SK-N-SH (cell line): ENCODE measurements at regions not wholly inside any gene's neighbourhood (a gene's known extent, or its start where the extent isn't known, plus 50 kb on each side); places are given as distances from the start of the nearest gene placed in this dataset.

Experiments used
- CTCF ChIA-PET: fragments of 300-600, 350-600 bp; formaldehyde crosslinking; extraction: SDS; loops from one replicate; lab custom pipeline; 2021; lab: Yijun Ruan, JAX
- POLR2A ChIA-PET: fragments of 350-600 bp; sonication (Branson Sonifier 250); formaldehyde crosslinking; extraction: SDS; loops from one replicate; lab custom pipeline; 2020; ENCODE audit warnings: antibody characterized with exemption, inconsistent platforms; lab: Yijun Ruan, JAX
- DNase-seq: peaks from one replicate; pipeline ENCODE4 v3.0.0; 2012
- H2AFZ ChIP-seq: fragments of 200-600 bp; sonication (generic); 2 replicates; pipeline ENCODE4 v1.8.1; 2016; ENCODE audit warnings: antibody characterized with exemption, mild to moderate bottlenecking, low read depth
- H3F3A ChIP-seq: fragments of 200-600 bp; sonication (generic); replicated peaks from 2 replicates; pipeline ENCODE3; 2016; ENCODE audit warnings: antibody characterized with exemption, mild to moderate bottlenecking; ENCODE audit not compliant: insufficient read depth
- H3K27ac ChIP-seq, 2 experiments: fragments of 200-500 bp in 1 of 2; fragments of 200-600 bp in 1 of 2; sonication (Bioruptor generic) in 1 of 2; sonication (generic), shearing (Covaris generic) in 1 of 2; 2 replicates each; pipeline versions ENCODE4 v1.5.1 to v1.6.1; 2014 to 2016; ENCODE audit warnings: low read depth in 2 of 2, inconsistent platforms in 1 of 2, low read length in 1 of 2, mild to moderate bottlenecking in 1 of 2, mixed read lengths in 1 of 2
- H3K27me3 ChIP-seq: fragments of 200-600 bp; sonication (generic), shearing (Covaris generic); 2 replicates; pipeline ENCODE4 v1.6.1; 2016; ENCODE audit warnings: mixed run types; ENCODE audit not compliant: insufficient read depth
- H3K36me3 ChIP-seq, 2 experiments: fragments of 200-500 bp in 1 of 2; fragments of 200-600 bp in 1 of 2; sonication (Bioruptor generic) in 1 of 2; sonication (generic) in 1 of 2; replicated peaks in 1 of 2; 2 replicates each; pipeline versions ENCODE3 to v1.5.1; 2014 to 2016; ENCODE audit warnings: low read length in 1 of 2, mild to moderate bottlenecking in 1 of 2; ENCODE audit not compliant: insufficient read depth in 2 of 2, control insufficient read depth in 1 of 2
- H3K4me1 ChIP-seq, 2 experiments: fragments of 200-500 bp in 1 of 2; fragments of 200-600 bp in 1 of 2; sonication (Bioruptor generic) in 1 of 2; sonication (generic), shearing (Covaris generic) in 1 of 2; 2 replicates each; pipeline versions ENCODE4 v1.5.1 to v1.6.1; 2014 to 2016; ENCODE audit warnings: low read depth in 1 of 2, low read length in 1 of 2, mixed run types in 1 of 2; ENCODE audit not compliant: insufficient read depth in 2 of 2, control insufficient read depth in 1 of 2
- H3K4me2 ChIP-seq: fragments of 200-600 bp; sonication (generic), shearing (Covaris generic); 2 replicates; pipeline ENCODE4 v1.6.1; 2017; ENCODE audit warnings: mixed run types
- H3K4me3 ChIP-seq, 2 experiments: fragments of 200-500 bp in 1 of 2; fragments of 200-600 bp in 1 of 2; sonication (Bioruptor generic) in 1 of 2; sonication (generic), shearing (Covaris generic) in 1 of 2; 2 replicates each; pipeline versions ENCODE4 v1.5.1 to v1.8.1; 2014 to 2016; ENCODE audit warnings: low read depth in 2 of 2, inconsistent platforms in 1 of 2, low read length in 1 of 2, mild to moderate bottlenecking in 1 of 2, mixed read lengths in 1 of 2, moderate library complexity in 1 of 2
- H3K79me2 ChIP-seq: fragments of 200-600 bp; sonication (generic); 2 replicates; pipeline ENCODE4 v1.8.1; 2017; ENCODE audit warnings: mild to moderate bottlenecking; ENCODE audit not compliant: insufficient read depth
- H3K9ac ChIP-seq: fragments of 200-600 bp; sonication (generic); 2 replicates; pipeline ENCODE4 v1.6.1; 2017; ENCODE audit warnings: mixed run types
- H3K9me2 ChIP-seq: fragments of 200-600 bp; sonication (generic); 2 replicates; pipeline ENCODE4 v1.6.1; 2017; ENCODE audit warnings: mixed run types
- H3K9me3 ChIP-seq: fragments of 200-600 bp; sonication (generic); 2 replicates; pipeline ENCODE4 v1.6.1; 2017; ENCODE audit warnings: mixed run types, mild to moderate bottlenecking, moderate library complexity
- H4K20me1 ChIP-seq: fragments of 200-600 bp; sonication (generic); 2 replicates; pipeline ENCODE4 v1.6.1; 2017; ENCODE audit warnings: mild to moderate bottlenecking, mixed run types; ENCODE audit not compliant: insufficient read depth
- FOXM1 ChIP-seq: IDR thresholded peaks from 2 replicates; pipeline ENCODE4 v1.4.0; 2012; ENCODE audit warnings: low read depth, mild to moderate bottlenecking
- MAX ChIP-seq: IDR thresholded peaks from 2 replicates; pipeline ENCODE4 v1.4.0; 2012; ENCODE audit warnings: low read depth
- REST ChIP-seq: IDR thresholded peaks from 2 replicates; pipeline ENCODE4 v1.6.1; 2012; ENCODE audit warnings: mild to moderate bottlenecking, low read depth, low read length, moderate library complexity
- RFX5 ChIP-seq: IDR thresholded peaks from 2 replicates; pipeline ENCODE4 v1.6.1; 2012; ENCODE audit warnings: mild to moderate bottlenecking, improper control_type of control experiment, low read length
- ZBTB33 ChIP-seq: IDR thresholded peaks from 2 replicates; pipeline ENCODE4 v1.4.0; 2012; ENCODE audit warnings: low read depth, borderline replicate concordance
- WGBS: methylation state at CpG from one replicate; pipeline ENCODE4 v1.1.6; 2017; ENCODE audit warnings: low lambda C conversion rate; 5-methylcytosine and 5-hydroxymethylcytosine counted together

GRCh38 chr19:29092712-29093552, 120.0 kb downstream of the UQCRFS1 start:
- no peak overlapping the region for H2AFZ ChIP-seq
- H4K20me1 ChIP-seq = no peaks in the 10 kb centered on the region
- peaks cover 11% of the 10 kb centered on the region; the same call in 1 of the 2 replicates for H3K27me3 ChIP-seq
- H3K9me3 ChIP-seq = no peaks in the 10 kb centered on the region
- no peaks in the 10 kb centered on the region for H3K36me3 ChIP-seq
- no peaks in the 10 kb centered on the region for H3K79me2 ChIP-seq
- H3K27ac ChIP-seq = no peak overlapping the region
- H3K9ac ChIP-seq = no peak overlapping the region
- 50% methylated on average over 28 of the region's 41 CpGs for WGBS
- DNase-seq = no peak
- H3F3A ChIP-seq = no peaks in the 10 kb centered on the region
- CTCF ChIA-PET = no interaction called here
- no peak overlapping the region for H3K4me3 ChIP-seq
- H3K4me1 ChIP-seq = no peaks in the 10 kb centered on the region
- POLR2A ChIA-PET = no interaction called here
- no peak for TF ChIP-seq MAX
- TF ChIP-seq FOXM1 = no peak
- TF ChIP-seq ZBTB33 = no peak
- H3K9me2 ChIP-seq = no peaks in the 10 kb centered on the region
- H3K4me2 ChIP-seq = no peak overlapping the region

- WGBS = 8% methylated on average over 7 of the region's 7 CpGs
- no peak overlapping the region for H3K27ac ChIP-seq
Observed at GRCh38 chr19:29090783-29091526, 122.0 kb downstream of the UQCRFS1 start.

More at GRCh38 chr19:29090783-29091526, 122.0 kb downstream of the UQCRFS1 start:
- DNase-seq = no peak
- no peak for TF ChIP-seq REST
- no peak for TF ChIP-seq RFX5
- H3K4me1 ChIP-seq = no peaks in the 10 kb centered on the region
- no peaks in the 10 kb centered on the region for H3K79me2 ChIP-seq
- CTCF ChIA-PET = interaction anchor here (1.4 kb wide), 1 partner anchor 172 kb away, joined by 3 read pairs; no protein-coding TSS in a partner anchor
- no peaks in the 10 kb centered on the region for H3K9me2 ChIP-seq
- H2AFZ ChIP-seq = no peak overlapping the region
- peaks cover 7% of the 10 kb centered on the region; the same call in 1 of the 2 replicates for H3K27me3 ChIP-seq
- no peaks in the 10 kb centered on the region for H3K36me3 ChIP-seq
- no peak overlapping the region for H3K9ac ChIP-seq
- H3K4me3 ChIP-seq = no peak overlapping the region
- no peaks in the 10 kb centered on the region for H3K9me3 ChIP-seq
- H4K20me1 ChIP-seq = no peaks in the 10 kb centered on the region
- no peak overlapping the region for H3K4me2 ChIP-seq
- POLR2A ChIA-PET = no interaction called here
- H3F3A ChIP-seq = no peaks in the 10 kb centered on the region
